HCT116 (cell line): ENCODE measurements at regions not wholly inside any gene's neighbourhood (a gene's known extent, or its start where the extent isn't known, plus 50 kb on each side); places are given as distances from the start of the nearest gene placed in this dataset.

Source experiments
- ATAC-seq: fragments of 200-7000 bp; cut with Tn5 transposase; 2 replicates; pipeline ENCODE4 v1.9.1; 2020; ENCODE audit warnings: mild to moderate bottlenecking, moderate library complexity
- BruUV-seq: library from RNA; stranded (reverse); fragments of 400-500 nt; replicated peaks from 2 replicates; lab custom pipeline; 2021; lab: Mats Ljungman, UMichigan
- CTCF ChIA-PET: fragments of 300-600 bp; sonication (Branson Sonifier 250); formaldehyde crosslinking; loops from one replicate; lab custom pipeline; 2021; ENCODE audit warnings: antibody characterized with exemption; lab: Charles Lee
- POLR2A ChIA-PET: fragments of 300-600, 350-600 bp; sonication (Branson Sonifier 250); formaldehyde crosslinking; loops from one replicate; lab custom pipeline; 2021; ENCODE audit warnings: antibody characterized with exemption; lab: Charles Lee
- RAD21 ChIA-PET, 2 experiments: fragments of 300-600 bp; sonication (Branson Sonifier 250); formaldehyde crosslinking; loops; one replicate each; lab custom pipeline; 2023; ENCODE audit warnings: low total read pairs in 2 of 2; ENCODE audit not compliant: uncharacterized antibody in 2 of 2, unreplicated experiment in 2 of 2, low non-redundant PET in 1 of 2; lab: Charles Lee
- DNase-seq: peaks from one replicate; pipeline ENCODE4 v3.0.0-alpha.2; 2010; ENCODE audit warnings: low read depth, low spot score
- H2AFZ ChIP-seq: fragments of 200-600 bp; shearing (Covaris generic), sonication (generic); 2 replicates; pipeline ENCODE4 v1.6.1; 2017; ENCODE audit warnings: low read depth, mixed run types, mixed read lengths, antibody characterized with exemption, low read length; ENCODE audit not compliant: poor library complexity, severe bottlenecking
- H3K27ac ChIP-seq: 2 replicates; pipeline ENCODE4 v1.5.1; 2012; ENCODE audit warnings: low read depth, low read length
- H3K27me3 ChIP-seq: fragments of 200-600 bp; sonication (generic); 2 replicates; pipeline ENCODE4 v1.6.1; 2016; ENCODE audit warnings: mixed run types, low read length, mixed read lengths; ENCODE audit not compliant: insufficient read depth
- H3K36me3 ChIP-seq, 2 experiments: fragments of 200-500 bp in 1 of 2; fragments of 200-600 bp in 1 of 2; sonication (Bioruptor generic) in 1 of 2; sonication (generic) in 1 of 2; 2 replicates each; pipeline versions ENCODE4 v1.5.1 to v1.6.1; 2014 to 2016; ENCODE audit warnings: low read length in 2 of 2, inconsistent platforms in 1 of 2, mixed read lengths in 1 of 2, mixed run types in 1 of 2; ENCODE audit not compliant: insufficient read depth in 2 of 2, control insufficient read depth in 1 of 2
- H3K4me1 ChIP-seq, 2 experiments: fragments of 200-600 bp in 1 of 2; sonication (generic) in 1 of 2; 2 replicates each; pipeline versions ENCODE4 v1.5.1 to v1.6.1; 2012 to 2017; ENCODE audit warnings: low read length in 2 of 2, inconsistent platforms in 1 of 2, mild to moderate bottlenecking in 1 of 2, mixed read lengths in 1 of 2, mixed run types in 1 of 2, moderate library complexity in 1 of 2; ENCODE audit not compliant: insufficient read depth in 2 of 2, control insufficient read depth in 1 of 2
- H3K4me2 ChIP-seq: fragments of 200-600 bp; sonication (generic); 2 replicates; pipeline ENCODE4 v1.6.1; 2017; ENCODE audit warnings: mixed run types, low read length, mixed read lengths
- H3K4me3 ChIP-seq, 2 experiments: fragments of 200-600 bp in 1 of 2; sonication (generic) in 1 of 2; replicated peaks in 1 of 2; 2 replicates each; pipeline ENCODE4 v1.5.1; 2011 to 2016; ENCODE audit warnings: low read length in 2 of 2, control low read depth in 1 of 2, low read depth in 1 of 2, mild to moderate bottlenecking in 1 of 2, mixed read lengths in 1 of 2, mixed run types in 1 of 2
- H3K79me2 ChIP-seq: fragments of 200-600 bp; sonication (generic); 2 replicates; pipeline ENCODE4 v1.6.1; 2017; ENCODE audit warnings: mild to moderate bottlenecking, mixed run types, low read length, moderate library complexity, mixed read lengths; ENCODE audit not compliant: insufficient read depth
- H3K9ac ChIP-seq: fragments of 200-600 bp; sonication (generic); 2 replicates; pipeline ENCODE4 v1.6.1; 2016; ENCODE audit warnings: low read length, mixed read lengths
- H3K9me2 ChIP-seq: fragments of 200-600 bp; sonication (generic), shearing (Covaris generic); 2 replicates; pipeline ENCODE4 v1.6.1; 2017; ENCODE audit warnings: mixed run types, mild to moderate bottlenecking, moderate library complexity; ENCODE audit not compliant: insufficient read depth
- H3K9me3 ChIP-seq, 2 experiments: fragments of 200-500 bp in 1 of 2; fragments of 200-600 bp in 1 of 2; sonication (Bioruptor generic) in 1 of 2; sonication (generic) in 1 of 2; 2 replicates each; pipeline ENCODE4 v1.6.1; 2014 to 2017; ENCODE audit warnings: low read length in 2 of 2, mixed read lengths in 2 of 2, inconsistent platforms in 1 of 2, low read depth in 1 of 2, mild to moderate bottlenecking in 1 of 2, mixed run types in 1 of 2, moderate library complexity in 1 of 2; ENCODE audit not compliant: control insufficient read depth in 1 of 2, insufficient read depth in 1 of 2
- H4K20me1 ChIP-seq: fragments of 200-600 bp; sonication (generic), shearing (Covaris generic); 2 replicates; pipeline ENCODE4 v1.6.1; 2017; ENCODE audit warnings: mixed run types, mild to moderate bottlenecking, moderate library complexity; ENCODE audit not compliant: insufficient read depth
- CBX3 ChIP-seq: IDR thresholded peaks from 2 replicates; pipeline ENCODE4 v1.6.1; 2012; ENCODE audit warnings: low read depth
- CEBPB ChIP-seq: IDR thresholded peaks from 2 replicates; pipeline ENCODE4 v1.6.1; 2012; ENCODE audit warnings: low read depth
- FOSL1 ChIP-seq: IDR thresholded peaks from 2 replicates; pipeline ENCODE4 v1.6.1; 2012; ENCODE audit warnings: low read depth
- POLR2A ChIP-seq: IDR thresholded peaks from 2 replicates; pipeline ENCODE4 v1.7.0; 2011; ENCODE audit warnings: borderline replicate concordance; ENCODE audit not compliant: insufficient read depth, insufficient read length; ENCODE audit errors: extremely low read depth
- POLR2AphosphoS5 ChIP-seq: IDR thresholded peaks from 2 replicates; pipeline ENCODE4 v1.6.1; 2011; ENCODE audit warnings: mild to moderate bottlenecking, low read depth, low read length, moderate library complexity
- RAD21 ChIP-seq: IDR thresholded peaks from 2 replicates; pipeline ENCODE4 v1.6.1; 2012; ENCODE audit warnings: low read depth, mild to moderate bottlenecking
- SIN3A ChIP-seq: IDR thresholded peaks from 2 replicates; pipeline ENCODE4 v1.6.1; 2012; ENCODE audit warnings: low read depth
- SP1 ChIP-seq: IDR thresholded peaks from 2 replicates; pipeline ENCODE4 v1.6.1; 2012; ENCODE audit warnings: low read depth
- SRF ChIP-seq: IDR thresholded peaks from 2 replicates; pipeline ENCODE4 v1.6.1; 2012; ENCODE audit warnings: low read depth
- YY1 ChIP-seq: IDR thresholded peaks from 2 replicates; pipeline ENCODE4 v1.6.1; 2011; ENCODE audit warnings: low read length, low read depth, moderate library complexity, mild to moderate bottlenecking; ENCODE audit not compliant: insufficient replicate concordance; ENCODE audit errors: extremely low read depth
- ZBTB33 ChIP-seq: IDR thresholded peaks from 2 replicates; pipeline ENCODE4 v1.6.1; 2011; ENCODE audit warnings: mild to moderate bottlenecking, low read length, moderate library complexity; ENCODE audit not compliant: insufficient replicate concordance; ENCODE audit errors: extremely low read depth
- ZFX ChIP-seq: fragments of 450-650 bp; IDR thresholded peaks from 2 replicates; pipeline ENCODE4 v1.6.1; 2017
- ZNF274 ChIP-seq: fragments of 200-500 bp; sonication (Bioruptor generic); IDR thresholded peaks from 2 replicates; pipeline ENCODE4 v1.6.1; 2014; ENCODE audit warnings: mild to moderate bottlenecking, low read depth, low read length, inconsistent platforms
- intact Hi-C: fragments of 100-400 bp; cut with micrococcal nuclease; formaldehyde crosslinking; loops from 2 replicates; pipeline ENCODE4 v1.10.0; 2022
- TF ChIP-seq, protein P1 (sequence below): IDR thresholded peaks from 2 replicates; pipeline ENCODE4 v1.6.1; 2012; ENCODE audit warnings: low read depth
- TF ChIP-seq, protein P2 (sequence below): IDR thresholded peaks from 2 replicates; pipeline ENCODE4 v1.6.1; 2012

- no peaks in the 10 kb centered on the region for H3K79me2 ChIP-seq
- no peak overlapping the region for H3K9ac ChIP-seq
- H3K9me2 ChIP-seq = no peaks in the 10 kb centered on the region
- no peak overlapping the region for H3K4me2 ChIP-seq
- no peak for ATAC-seq
- no peaks in the 10 kb centered on the region for H3K27me3 ChIP-seq
- no peak for DNase-seq
- no peak for TF ChIP-seq ZFX
- TF ChIP-seq SRF = no peak
- TF ChIP-seq, protein P1, sequence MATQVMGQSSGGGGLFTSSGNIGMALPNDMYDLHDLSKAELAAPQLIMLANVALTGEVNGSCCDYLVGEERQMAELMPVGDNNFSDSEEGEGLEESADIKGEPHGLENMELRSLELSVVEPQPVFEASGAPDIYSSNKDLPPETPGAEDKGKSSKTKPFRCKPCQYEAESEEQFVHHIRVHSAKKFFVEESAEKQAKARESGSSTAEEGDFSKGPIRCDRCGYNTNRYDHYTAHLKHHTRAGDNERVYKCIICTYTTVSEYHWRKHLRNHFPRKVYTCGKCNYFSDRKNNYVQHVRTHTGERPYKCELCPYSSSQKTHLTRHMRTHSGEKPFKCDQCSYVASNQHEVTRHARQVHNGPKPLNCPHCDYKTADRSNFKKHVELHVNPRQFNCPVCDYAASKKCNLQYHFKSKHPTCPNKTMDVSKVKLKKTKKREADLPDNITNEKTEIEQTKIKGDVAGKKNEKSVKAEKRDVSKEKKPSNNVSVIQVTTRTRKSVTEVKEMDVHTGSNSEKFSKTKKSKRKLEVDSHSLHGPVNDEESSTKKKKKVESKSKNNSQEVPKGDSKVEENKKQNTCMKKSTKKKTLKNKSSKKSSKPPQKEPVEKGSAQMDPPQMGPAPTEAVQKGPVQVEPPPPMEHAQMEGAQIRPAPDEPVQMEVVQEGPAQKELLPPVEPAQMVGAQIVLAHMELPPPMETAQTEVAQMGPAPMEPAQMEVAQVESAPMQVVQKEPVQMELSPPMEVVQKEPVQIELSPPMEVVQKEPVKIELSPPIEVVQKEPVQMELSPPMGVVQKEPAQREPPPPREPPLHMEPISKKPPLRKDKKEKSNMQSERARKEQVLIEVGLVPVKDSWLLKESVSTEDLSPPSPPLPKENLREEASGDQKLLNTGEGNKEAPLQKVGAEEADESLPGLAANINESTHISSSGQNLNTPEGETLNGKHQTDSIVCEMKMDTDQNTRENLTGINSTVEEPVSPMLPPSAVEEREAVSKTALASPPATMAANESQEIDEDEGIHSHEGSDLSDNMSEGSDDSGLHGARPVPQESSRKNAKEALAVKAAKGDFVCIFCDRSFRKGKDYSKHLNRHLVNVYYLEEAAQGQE = no peak
- TF ChIP-seq YY1 = no peak
- no peak for TF ChIP-seq SIN3A
- TF ChIP-seq, protein P2, sequence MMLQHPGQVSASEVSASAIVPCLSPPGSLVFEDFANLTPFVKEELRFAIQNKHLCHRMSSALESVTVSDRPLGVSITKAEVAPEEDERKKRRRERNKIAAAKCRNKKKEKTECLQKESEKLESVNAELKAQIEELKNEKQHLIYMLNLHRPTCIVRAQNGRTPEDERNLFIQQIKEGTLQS = no peak
- no peak for TF ChIP-seq POLR2AphosphoS5
- TF ChIP-seq SP1 = no peak
- TF ChIP-seq ZBTB33 = no peak
- no peak for TF ChIP-seq POLR2A
- TF ChIP-seq CEBPB = no peak
- no peak for TF ChIP-seq FOSL1
- no peak for TF ChIP-seq CBX3
- no peak for TF ChIP-seq ZNF274
- no peak for TF ChIP-seq RAD21
- no peak overlapping the region for H2AFZ ChIP-seq
- ChIA-PET POLR2A (no interaction called here), RAD21 (no interaction called here), CTCF (no interaction called here)
- H3K9me3 ChIP-seq = peaks cover 9 to 18% of the 10 kb centered on the region in 2 experiments
- H4K20me1 ChIP-seq = no peaks in the 10 kb centered on the region
- no peak overlapping the region for H3K4me3 ChIP-seq
- no peaks in the 10 kb centered on the region for H3K36me3 ChIP-seq
- no peak overlapping the region for H3K27ac ChIP-seq
- BruUV-seq = no TSS peak
- H3K4me1 ChIP-seq = no peaks in the 10 kb centered on the region
- intact Hi-C loops = no loop called here
These were observed 468.1 kb downstream of the PRKD1 start for GRCh38 chr14:29459531-29459930.
